GM12873 (cell line): ENCODE measurements at regions not wholly inside any gene's neighbourhood (a gene's known extent, or its start where the extent isn't known, plus 50 kb on each side); places are given as distances from the start of the nearest gene placed in this dataset.

Source experiments
- CTCF ChIP-seq: IDR thresholded peaks from 2 replicates; pipeline ENCODE4 v1.5.1; 2012; ENCODE audit warnings: low read depth, mild to moderate bottlenecking, moderate library complexity, low read length, control low read depth; ENCODE audit not compliant: insufficient read depth; ENCODE audit errors: missing control alignments

GRCh38 chr7:156115582-156115981 lies 303.3 kb upstream of the SHH start:
- TF ChIP-seq CTCF: no peak

GRCh38 chr7:156113731-156114130 lies 301.5 kb upstream of the SHH start:
- TF ChIP-seq CTCF: no peak

GRCh38 chr7:156109988-156110387 lies 297.7 kb upstream of the SHH start:
- TF ChIP-seq CTCF: no peak

- TF ChIP-seq CTCF: no peak
These were observed 296.8 kb upstream of the SHH start for GRCh38 chr7:156109076-156109475.

- TF ChIP-seq CTCF: no peak
These were observed 295.7 kb upstream of the SHH start for GRCh38 chr7:156107957-156108356.

- no peak for TF ChIP-seq CTCF
These were observed 293.8 kb upstream of the SHH start for GRCh38 chr7:156106107-156106426.

GRCh38 chr7:156105337-156106106 lies 293.3 kb upstream of the SHH start:
- no peak for TF ChIP-seq CTCF
